ENCODE measurements at regions not wholly inside any gene's neighbourhood (a gene's known extent, or its start where the extent isn't known, plus 50 kb on each side); places are given as distances from the start of the nearest gene placed in this dataset.

GRCh38 chr21:41667136-41667535 is 99.7 kb downstream of the RIPK4 start:
- TF ChIP-seq, protein P1, sequence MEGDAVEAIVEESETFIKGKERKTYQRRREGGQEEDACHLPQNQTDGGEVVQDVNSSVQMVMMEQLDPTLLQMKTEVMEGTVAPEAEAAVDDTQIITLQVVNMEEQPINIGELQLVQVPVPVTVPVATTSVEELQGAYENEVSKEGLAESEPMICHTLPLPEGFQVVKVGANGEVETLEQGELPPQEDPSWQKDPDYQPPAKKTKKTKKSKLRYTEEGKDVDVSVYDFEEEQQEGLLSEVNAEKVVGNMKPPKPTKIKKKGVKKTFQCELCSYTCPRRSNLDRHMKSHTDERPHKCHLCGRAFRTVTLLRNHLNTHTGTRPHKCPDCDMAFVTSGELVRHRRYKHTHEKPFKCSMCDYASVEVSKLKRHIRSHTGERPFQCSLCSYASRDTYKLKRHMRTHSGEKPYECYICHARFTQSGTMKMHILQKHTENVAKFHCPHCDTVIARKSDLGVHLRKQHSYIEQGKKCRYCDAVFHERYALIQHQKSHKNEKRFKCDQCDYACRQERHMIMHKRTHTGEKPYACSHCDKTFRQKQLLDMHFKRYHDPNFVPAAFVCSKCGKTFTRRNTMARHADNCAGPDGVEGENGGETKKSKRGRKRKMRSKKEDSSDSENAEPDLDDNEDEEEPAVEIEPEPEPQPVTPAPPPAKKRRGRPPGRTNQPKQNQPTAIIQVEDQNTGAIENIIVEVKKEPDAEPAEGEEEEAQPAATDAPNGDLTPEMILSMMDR (IDR thresholded peaks at IDR 0.05) = no peak
- no peak for TF ChIP-seq POLR2A (IDR thresholded peaks at IDR 0.05)

Measured in uterus (tissue), 2 donors.